Mesodermal cell (in vitro differentiated cells): ENCODE measurements at regions not wholly inside any gene's neighbourhood (a gene's known extent, or its start where the extent isn't known, plus 50 kb on each side); places are given as distances from the start of the nearest gene placed in this dataset.

Experiments
- H3K27ac ChIP-seq: 2 replicates; pipeline ENCODE4 v1.7.0; 2013; ENCODE audit warnings: mild to moderate bottlenecking, low read depth, low read length, moderate library complexity; ENCODE audit not compliant: severe bottlenecking
- H3K36me3 ChIP-seq: 2 replicates; pipeline ENCODE4 v1.7.1; 2013; ENCODE audit warnings: mild to moderate bottlenecking, low read length, moderate library complexity; ENCODE audit not compliant: control insufficient read depth, insufficient read depth
- H3K4me1 ChIP-seq: one replicate; pipeline ENCODE4 v1.7.1; 2013; ENCODE audit warnings: mild to moderate bottlenecking, low read length; ENCODE audit not compliant: insufficient read depth, control insufficient read depth, poor library complexity, severe bottlenecking
- H3K4me3 ChIP-seq: 2 replicates; pipeline ENCODE4 v1.7.0; 2013; ENCODE audit warnings: low read length, control low read depth, mild to moderate bottlenecking; ENCODE audit not compliant: insufficient read depth, poor library complexity, severe bottlenecking; ENCODE audit errors: extremely low read depth
- H3K9me3 ChIP-seq: 2 replicates; pipeline ENCODE4 v1.7.1; 2013; ENCODE audit warnings: mild to moderate bottlenecking, low read length, moderate library complexity; ENCODE audit not compliant: control insufficient read depth
- WGBS, 2 experiments: methylation state at CpG; one replicate each; pipeline ENCODE4 v1.1.5; 2013; ENCODE audit warnings: missing lambda C conversion rate in 2 of 2; ENCODE audit not compliant: insufficient coverage in 2 of 2; 5-methylcytosine and 5-hydroxymethylcytosine counted together

DNA sequence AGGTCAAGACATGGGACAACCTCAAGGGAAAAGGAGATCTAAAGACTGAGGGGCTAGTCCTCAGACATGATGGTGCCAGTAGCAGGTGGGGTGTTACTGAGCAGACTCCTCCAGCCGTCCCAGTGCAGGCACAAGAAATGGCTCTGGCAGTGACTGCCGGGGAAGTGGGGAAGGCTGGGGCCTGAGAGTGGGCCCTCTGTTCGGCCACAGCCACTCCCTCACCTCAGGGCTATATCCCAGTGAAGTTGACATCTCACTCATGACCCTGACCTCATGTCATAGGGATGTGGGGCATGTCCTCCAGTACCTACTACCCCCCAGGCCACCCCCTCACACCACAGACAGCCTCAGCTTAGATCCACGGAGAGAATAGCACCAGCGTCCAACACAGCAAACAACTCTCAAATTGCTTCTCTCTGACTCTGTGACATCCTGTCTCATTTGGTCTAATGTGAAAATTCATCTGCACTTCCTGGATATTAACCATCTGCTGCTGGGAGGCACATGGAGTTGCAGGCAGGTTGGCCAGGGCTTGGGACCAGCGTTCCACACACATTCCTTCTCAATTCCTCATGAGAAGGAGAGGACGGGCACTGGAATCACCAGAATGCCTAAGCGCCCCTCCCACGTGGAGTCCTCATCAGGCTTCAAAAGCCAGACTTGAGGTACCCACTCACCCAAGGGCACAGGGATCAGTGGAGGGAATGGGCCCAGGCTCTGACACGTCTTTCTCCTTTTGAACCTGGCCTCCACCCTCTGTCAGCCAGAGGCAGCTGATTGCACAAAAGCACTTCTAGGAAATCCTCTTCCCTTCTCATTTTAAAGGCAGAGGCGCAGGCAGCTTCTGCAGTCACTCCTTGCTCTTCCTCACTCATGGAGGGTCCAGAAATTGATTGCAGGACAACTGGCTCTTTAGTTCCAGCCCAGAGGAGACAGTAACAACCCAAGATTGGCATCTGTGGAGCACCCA is 163.6 kb upstream of the CST7 start:
- no peak overlapping the region for H3K27ac ChIP-seq
- H3K4me3 ChIP-seq = no peak overlapping the region
- H3K36me3 ChIP-seq = no peaks in the 10 kb centered on the region
- WGBS, 2 experiments = 83 to 91% methylated on average over 9 to 11 of the region's 11 CpGs
- H3K4me1 ChIP-seq = peaks cover 6% of the 10 kb centered on the region
- no peaks in the 10 kb centered on the region for H3K9me3 ChIP-seq

DNA sequence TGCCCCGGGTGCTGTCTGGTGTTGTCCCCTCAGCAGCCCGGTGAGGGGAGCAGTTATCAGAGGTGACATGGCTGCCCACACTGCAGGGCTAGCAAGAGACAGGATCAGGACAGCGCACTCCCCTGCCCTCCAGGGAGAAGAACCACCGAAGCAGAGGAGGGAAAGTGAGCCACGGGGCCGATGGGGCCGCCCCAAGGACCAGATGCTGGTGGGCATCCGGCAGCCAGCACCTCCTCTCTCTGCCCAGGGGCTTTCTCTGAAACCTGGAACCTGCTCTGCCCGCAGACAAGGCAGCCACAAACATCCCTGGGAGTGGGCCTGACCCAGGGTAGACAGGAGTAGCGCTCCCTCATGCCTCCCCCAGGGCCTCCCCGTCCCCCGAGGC is 163.0 kb upstream of the CST7 start:
- 87 to 95% methylated on average over 7 to 11 of the region's 12 CpGs for WGBS, 2 experiments
- H3K4me3 ChIP-seq = no peak overlapping the region

DNA sequence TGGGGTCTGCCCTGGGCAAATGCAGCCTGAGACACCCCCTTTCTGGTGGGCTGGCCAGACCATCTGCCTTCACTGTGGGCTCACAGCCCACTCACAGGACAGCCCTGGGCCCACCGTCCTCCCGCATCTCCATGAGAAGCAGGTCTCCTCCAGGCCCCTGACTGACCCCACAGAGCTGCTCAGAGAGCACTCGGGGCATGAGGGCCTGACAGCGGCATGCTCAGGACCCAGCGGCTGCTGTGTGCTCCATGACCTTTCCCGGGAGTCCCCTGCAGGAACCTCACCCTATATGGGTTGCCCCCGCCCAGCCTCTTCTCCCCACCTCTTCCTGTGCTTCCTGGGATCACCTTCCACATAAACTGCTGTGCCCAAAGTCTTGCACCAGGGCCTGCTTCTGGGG is 162.4 kb upstream of the CST7 start:
- no peak overlapping the region for H3K27ac ChIP-seq
- peaks cover 6% of the 10 kb centered on the region for H3K4me1 ChIP-seq
- no peaks in the 10 kb centered on the region for H3K36me3 ChIP-seq
- H3K9me3 ChIP-seq = no peaks in the 10 kb centered on the region
- H3K4me3 ChIP-seq = no peak overlapping the region
- WGBS, 2 experiments = 95% methylated on average over 3 to 6 of the region's 7 CpGs

More for the DNA sequence above, 163.0 kb upstream of the CST7 start:
- Histone ChIP-seq H3K36me3 (no peaks in the 10 kb centered on the region), H3K9me3 (no peaks in the 10 kb centered on the region), H3K4me1 (peaks cover 6% of the 10 kb centered on the region), H3K27ac (no peak overlapping the region)

DNA sequence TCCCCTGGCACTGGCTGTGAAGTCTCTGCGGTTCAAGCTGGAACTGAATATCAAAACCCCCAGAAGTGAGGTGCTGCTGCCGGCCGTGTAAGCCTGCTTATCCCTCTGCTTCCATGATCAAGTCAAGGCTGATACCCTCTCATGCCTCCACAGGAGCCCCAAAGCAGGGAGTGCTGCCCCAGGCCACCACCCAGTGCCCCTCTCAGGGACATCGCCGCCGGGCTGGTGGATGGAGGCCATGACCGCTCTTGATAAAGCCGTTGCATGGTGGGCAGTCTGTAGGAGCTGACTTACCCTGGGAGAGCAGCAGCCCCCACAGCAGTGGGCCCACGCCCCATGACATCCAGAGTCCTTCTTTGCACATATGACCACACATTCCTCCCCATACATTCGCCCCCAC is 162.0 kb upstream of the CST7 start:
- H3K27ac ChIP-seq = no peak overlapping the region
- no peaks in the 10 kb centered on the region for H3K36me3 ChIP-seq
- 82 to 88% methylated on average over 4 to 10 of the region's 10 CpGs for WGBS, 2 experiments
- H3K4me1 ChIP-seq = peaks cover 6% of the 10 kb centered on the region
- no peak overlapping the region for H3K4me3 ChIP-seq
- H3K9me3 ChIP-seq = no peaks in the 10 kb centered on the region

DNA sequence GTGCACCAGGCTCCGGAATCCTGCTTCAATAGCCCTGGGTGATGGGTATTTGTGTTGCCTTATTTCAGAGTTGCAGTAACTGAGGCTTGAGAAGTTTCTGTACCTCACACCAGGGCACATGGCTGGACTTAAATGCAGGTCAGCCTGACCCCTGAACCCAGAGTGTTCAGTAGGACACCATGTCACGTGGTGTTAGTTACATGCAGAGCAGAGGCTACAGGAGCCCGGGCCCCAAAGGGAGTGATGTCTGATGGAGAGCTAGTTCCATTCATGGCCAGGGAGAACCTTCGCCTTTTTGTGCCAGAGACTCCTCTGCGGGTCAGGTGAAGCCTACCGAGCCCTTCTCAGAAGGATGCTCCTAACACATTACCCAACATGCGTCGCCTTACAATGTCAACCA is 161.4 kb upstream of the CST7 start:
- no peak overlapping the region for H3K27ac ChIP-seq
- peaks cover 6% of the 10 kb centered on the region for H3K4me1 ChIP-seq
- no peaks in the 10 kb centered on the region for H3K9me3 ChIP-seq
- WGBS, 2 experiments = 88 to 92% methylated on average over 5 to 7 of the region's 8 CpGs
- no peak overlapping the region for H3K4me3 ChIP-seq
- H3K36me3 ChIP-seq = no peaks in the 10 kb centered on the region

DNA sequence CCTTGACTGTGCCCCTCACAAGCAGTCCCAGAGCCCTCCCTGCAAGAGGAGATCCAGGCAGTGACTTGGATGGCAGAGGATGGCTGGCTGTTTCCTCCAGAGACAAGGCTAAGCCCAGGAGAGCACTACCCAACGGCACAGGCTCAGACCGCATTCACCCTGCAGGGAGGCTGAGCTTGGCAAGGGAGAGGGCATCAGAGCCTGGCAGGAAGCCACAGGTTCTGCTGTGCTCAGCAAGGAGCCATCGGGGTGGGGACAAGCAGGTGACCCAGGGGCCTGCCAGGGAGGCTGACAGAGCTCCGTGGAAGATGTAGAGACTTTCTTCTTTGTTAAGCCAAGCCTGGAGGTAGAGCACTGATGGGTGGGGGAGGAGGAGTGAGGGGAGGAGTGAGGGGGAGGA is 159.2 kb upstream of the CST7 start:
- Histone ChIP-seq H3K9me3 (no peaks in the 10 kb centered on the region), H3K4me3 (no peak overlapping the region), H3K4me1 (peaks cover 6% of the 10 kb centered on the region), H3K27ac (no peak overlapping the region), H3K36me3 (no peaks in the 10 kb centered on the region)
- 82 to 86% methylated on average over 3 to 4 of the region's 4 CpGs for WGBS, 2 experiments

DNA sequence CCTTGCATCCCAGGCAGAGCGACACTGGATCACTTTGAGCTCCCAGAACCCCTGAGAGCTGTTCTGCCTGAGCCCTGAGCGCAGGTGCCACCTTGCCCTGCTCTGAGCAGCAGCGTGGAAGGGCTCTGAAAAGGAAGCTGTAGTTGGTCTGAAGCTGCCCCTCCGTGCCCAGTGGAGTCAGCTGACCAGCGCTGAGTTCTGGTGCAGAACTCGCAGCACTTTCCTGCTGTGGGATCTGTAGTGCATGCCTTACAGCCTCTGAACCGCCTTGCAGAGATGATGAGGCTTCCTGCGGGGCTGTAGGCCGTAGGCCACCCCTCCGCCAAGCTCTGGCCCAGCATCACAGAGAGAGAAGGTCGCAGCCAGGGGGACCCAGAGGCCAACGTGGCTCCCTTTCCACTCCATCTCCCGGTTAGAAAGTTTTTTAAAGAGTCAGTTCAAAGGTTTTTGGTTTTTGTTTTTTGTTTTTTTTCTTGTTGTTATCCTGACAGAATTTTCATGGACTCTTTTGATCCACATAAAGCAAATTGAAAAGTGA is 158.3 kb upstream of the CST7 start:
- no peak overlapping the region for H3K4me3 ChIP-seq
- no peaks in the 10 kb centered on the region for H3K9me3 ChIP-seq
- H3K27ac ChIP-seq = no peak overlapping the region
- peaks cover 7% of the 10 kb centered on the region for H3K4me1 ChIP-seq
- WGBS, 2 experiments = 81 to 88% methylated on average over 9 to 11 of the region's 13 CpGs
- H3K36me3 ChIP-seq = no peaks in the 10 kb centered on the region

DNA sequence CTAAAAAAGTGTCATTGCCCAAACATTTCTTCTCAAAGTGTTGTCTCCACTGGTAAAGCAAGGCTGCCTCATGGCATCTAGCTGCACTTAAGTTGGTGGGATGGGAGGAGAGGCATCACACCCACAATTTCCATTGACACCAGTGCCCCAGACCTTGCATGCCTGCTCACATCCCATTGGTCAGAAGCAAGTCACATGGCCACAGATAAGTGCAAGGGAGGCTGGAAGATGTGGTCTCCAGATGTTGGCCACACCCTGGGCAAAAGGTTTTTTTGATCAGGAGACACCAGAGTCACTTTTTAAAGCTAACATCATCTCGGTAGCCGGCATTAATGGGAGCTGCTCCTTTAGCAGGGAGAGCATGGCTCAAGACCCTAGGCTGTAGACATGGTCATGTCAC is 157.1 kb upstream of the CST7 start:
- Histone ChIP-seq H3K4me3 (no peak overlapping the region), H3K9me3 (no peaks in the 10 kb centered on the region), H3K36me3 (no peaks in the 10 kb centered on the region), H3K27ac (no peak overlapping the region), H3K4me1 (peaks cover 7% of the 10 kb centered on the region)
- 100% methylated on average over 2 of the region's 2 CpGs for WGBS, 2 experiments

DNA sequence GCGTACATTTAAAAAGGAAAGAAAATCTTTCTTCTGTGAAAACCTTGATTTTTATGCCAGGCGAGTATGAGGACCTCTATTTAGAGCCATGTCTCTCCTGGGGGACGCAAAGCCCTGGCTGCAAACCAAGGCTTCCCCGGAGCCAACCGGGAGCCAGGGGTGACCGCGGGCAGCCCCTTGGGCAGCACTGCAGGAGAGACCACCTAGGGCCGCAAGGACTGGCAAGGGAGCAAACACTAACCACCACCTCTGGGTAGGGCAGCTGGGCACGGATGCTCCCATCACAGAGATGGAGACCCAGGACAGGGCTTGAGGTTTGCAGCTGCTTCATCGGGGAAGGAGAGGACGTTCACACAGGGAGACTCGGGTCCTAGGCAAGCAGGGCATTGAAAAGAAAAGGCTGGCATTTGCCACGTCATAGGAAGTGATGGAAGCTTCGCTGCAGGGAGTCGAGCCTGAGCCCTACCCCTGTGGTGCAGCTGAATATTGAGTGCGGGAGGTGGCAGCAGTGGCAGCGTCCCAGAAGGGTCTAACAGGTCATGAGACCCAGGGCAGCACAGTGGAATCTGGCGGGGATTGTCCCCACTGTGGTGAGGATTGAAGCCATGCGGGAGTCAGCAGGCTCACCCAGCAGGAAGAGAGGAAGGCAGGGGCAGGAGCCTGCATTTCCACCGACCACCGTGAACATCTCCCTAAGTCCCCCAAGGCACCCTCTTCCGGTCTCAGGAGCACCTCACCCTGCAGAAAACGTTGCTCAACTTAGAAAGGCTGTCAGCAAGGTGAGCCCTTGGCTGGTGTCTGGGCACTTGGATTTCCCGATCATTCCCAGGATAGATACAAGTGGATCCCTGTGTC is 156.2 kb upstream of the CST7 start:
- no peak overlapping the region for H3K4me3 ChIP-seq
- WGBS, 2 experiments = 87 to 89% methylated on average over 17 to 22 of the region's 24 CpGs

DNA sequence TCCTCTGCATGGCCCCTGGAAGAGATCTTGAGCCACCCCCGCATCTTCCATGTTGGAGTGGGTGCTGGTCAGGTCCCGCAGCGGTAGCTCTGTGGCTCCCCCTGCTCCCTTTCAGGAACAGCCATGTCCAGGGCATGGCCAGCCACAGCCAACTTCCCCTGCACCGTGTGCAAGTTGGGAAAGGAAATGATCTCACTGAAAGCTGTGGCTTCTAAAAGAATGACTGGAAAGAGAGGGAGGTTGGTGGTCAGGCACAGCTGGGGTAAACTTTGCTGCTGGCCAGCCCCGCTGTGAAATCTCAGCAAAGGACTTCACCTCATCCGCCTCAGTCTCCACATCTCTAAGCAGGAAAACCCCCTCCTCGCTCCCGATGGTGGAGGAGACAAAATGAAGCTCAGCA is 153.6 kb upstream of the CST7 start:
- Histone ChIP-seq H3K9me3 (no peaks in the 10 kb centered on the region), H3K4me3 (no peak overlapping the region), H3K36me3 (no peaks in the 10 kb centered on the region), H3K27ac (no peak overlapping the region), H3K4me1 (peaks cover 19% of the 10 kb centered on the region)
- WGBS, 2 experiments = 90 to 96% methylated on average over 2 to 3 of the region's 8 CpGs

More for the DNA sequence above, 156.2 kb upstream of the CST7 start:
- Histone ChIP-seq H3K4me1 (peaks cover 7% of the 10 kb centered on the region), H3K36me3 (no peaks in the 10 kb centered on the region), H3K9me3 (no peaks in the 10 kb centered on the region), H3K27ac (no peak overlapping the region)
